H9 (cell line): ENCODE measurements at regions not wholly inside any gene's neighbourhood (a gene's known extent, or its start where the extent isn't known, plus 50 kb on each side); places are given as distances from the start of the nearest gene placed in this dataset.

ENCODE experiments used
- DNase-seq: peaks from one replicate; pipeline ENCODE4 v3.0.0-alpha.2; 2017
- H2AFZ ChIP-seq: one replicate; pipeline ENCODE4 v1.6.1; 2013; ENCODE audit warnings: mild to moderate bottlenecking, low read length, control low read depth, moderate library complexity
- H2AK5ac ChIP-seq: 2 replicates; pipeline ENCODE4 v1.6.1; 2013; ENCODE audit warnings: low read length, control low read depth, mixed read lengths; ENCODE audit not compliant: insufficient read length
- H2BK120ac ChIP-seq: one replicate; pipeline ENCODE4 v1.6.1; 2013; ENCODE audit warnings: low read depth, mild to moderate bottlenecking, low read length, control low read depth, inconsistent platforms; ENCODE audit not compliant: poor library complexity, severe bottlenecking
- H2BK12ac ChIP-seq: 2 replicates; pipeline ENCODE4 v1.6.1; 2013; ENCODE audit warnings: low read length, control low read depth, mixed read lengths, low read depth; ENCODE audit not compliant: insufficient read length
- H2BK15ac ChIP-seq: 2 replicates; pipeline ENCODE4 v1.6.1; 2013; ENCODE audit warnings: low read depth, low read length, control low read depth
- H2BK20ac ChIP-seq: one replicate; pipeline ENCODE4 v1.6.1; 2013; ENCODE audit warnings: low read depth, mild to moderate bottlenecking, low read length, control low read depth, inconsistent platforms; ENCODE audit not compliant: poor library complexity, severe bottlenecking
- H2BK5ac ChIP-seq: 2 replicates; pipeline ENCODE4 v1.6.1; 2013; ENCODE audit warnings: low read length, control low read depth, mixed read lengths; ENCODE audit not compliant: insufficient read length
- H3K14ac ChIP-seq: 2 replicates; pipeline ENCODE4 v1.6.1; 2013; ENCODE audit warnings: low read length, control low read depth; ENCODE audit not compliant: insufficient read depth
- H3K18ac ChIP-seq: 2 replicates; pipeline ENCODE4 v1.6.1; 2013; ENCODE audit warnings: low read depth, mild to moderate bottlenecking, mixed read lengths, low read length, control low read depth; ENCODE audit not compliant: insufficient read length
- H3K23ac ChIP-seq: 2 replicates; pipeline ENCODE4 v1.6.1; 2013; ENCODE audit warnings: low read length, control low read depth, mixed read lengths, low read depth; ENCODE audit not compliant: insufficient read length
- H3K23me2 ChIP-seq: 2 replicates; pipeline ENCODE4 v1.6.1; 2013; ENCODE audit warnings: low read depth, mild to moderate bottlenecking, mixed read lengths, low read length, control low read depth; ENCODE audit not compliant: insufficient read length, poor library complexity, severe bottlenecking
- H3K27ac ChIP-seq: 2 replicates; pipeline ENCODE4 v1.5.1; 2013; ENCODE audit warnings: low read length, control low read depth, mixed read lengths, low read depth; ENCODE audit not compliant: insufficient read length
- H3K27me3 ChIP-seq: 2 replicates; pipeline ENCODE4 v1.6.1; 2013; ENCODE audit warnings: low read length, control low read depth, inconsistent platforms; ENCODE audit not compliant: insufficient read depth
- H3K4ac ChIP-seq: 2 replicates; pipeline ENCODE4 v1.6.1; 2013; ENCODE audit warnings: low read depth, mild to moderate bottlenecking, control low read depth, inconsistent platforms, low read length, moderate library complexity
- H3K4me1 ChIP-seq: 2 replicates; pipeline ENCODE4 v1.6.1; 2013; ENCODE audit warnings: low read length, control low read depth, inconsistent platforms; ENCODE audit not compliant: insufficient read depth
- H3K4me2 ChIP-seq: 2 replicates; pipeline ENCODE4 v1.6.1; 2013; ENCODE audit warnings: low read length, control low read depth, mixed read lengths; ENCODE audit not compliant: insufficient read length, insufficient read depth
- H3K56ac ChIP-seq: 2 replicates; pipeline ENCODE4 v1.6.1; 2013; ENCODE audit warnings: low read depth, mild to moderate bottlenecking, mixed read lengths, low read length, control low read depth; ENCODE audit not compliant: insufficient read length
- H3K79me1 ChIP-seq: 2 replicates; pipeline ENCODE4 v1.6.1; 2013; ENCODE audit warnings: low read depth, mild to moderate bottlenecking, moderate library complexity, low read length, control low read depth, inconsistent platforms; ENCODE audit not compliant: insufficient read depth, poor library complexity, severe bottlenecking
- H3K79me2 ChIP-seq: 2 replicates; pipeline ENCODE4 v1.6.1; 2013; ENCODE audit warnings: low read length, control low read depth, inconsistent platforms; ENCODE audit not compliant: insufficient read depth
- H3K9ac ChIP-seq: 2 replicates; pipeline ENCODE4 v1.6.1; 2013; ENCODE audit warnings: low read length, control low read depth, mixed read lengths; ENCODE audit not compliant: insufficient read length; ENCODE audit errors: extremely low read depth
- H3K9me3 ChIP-seq: one replicate; pipeline ENCODE4 v1.6.1; 2013; ENCODE audit warnings: low read depth, low read length, inconsistent platforms; ENCODE audit not compliant: control insufficient read depth
- H3T11ph ChIP-seq: one replicate; pipeline ENCODE4 v1.6.1; 2013; ENCODE audit warnings: mild to moderate bottlenecking, low read length, control low read depth, inconsistent platforms
- H4K20me1 ChIP-seq: one replicate; pipeline ENCODE4 v1.6.1; 2013; ENCODE audit not compliant: control insufficient read depth, insufficient read length, insufficient read depth
- H4K5ac ChIP-seq: 2 replicates; pipeline ENCODE4 v1.6.1; 2013; ENCODE audit warnings: low read depth, mild to moderate bottlenecking, mixed read lengths, low read length, control low read depth; ENCODE audit not compliant: insufficient read length
- H4K8ac ChIP-seq: replicated peaks from 2 replicates; pipeline ENCODE4 v1.6.1; 2013; ENCODE audit warnings: low read length, control low read depth, mixed read lengths, low read depth; ENCODE audit not compliant: insufficient read length
- H4K91ac ChIP-seq: 2 replicates; pipeline ENCODE4 v1.6.1; 2013; ENCODE audit warnings: low read depth, mild to moderate bottlenecking, moderate library complexity, mixed read lengths, low read length, control low read depth; ENCODE audit not compliant: insufficient read length
- H3K27ac Mint-ChIP-seq, 3 experiments: 2 replicates in 2 of 3; 3 replicates in 1 of 3; pipeline ENCODE4 v1.8.0; 2020 to 2021; ENCODE audit warnings: mixed read lengths in 3 of 3, mild to moderate bottlenecking in 1 of 3, moderate library complexity in 1 of 3
- H3K27me3 Mint-ChIP-seq: 2 replicates; pipeline ENCODE4 v1.8.0; 2021; ENCODE audit warnings: low read depth, mild to moderate bottlenecking, moderate library complexity, mixed read lengths
- H3K36me3 Mint-ChIP-seq, 3 experiments: 2 replicates in 2 of 3; 3 replicates in 1 of 3; pipeline ENCODE4 v1.8.0; 2020 to 2021; ENCODE audit warnings: low read depth in 3 of 3, mixed read lengths in 3 of 3; ENCODE audit not compliant: insufficient read depth in 1 of 3
- H3K4me1 Mint-ChIP-seq, 2 experiments: 2 replicates each; pipeline ENCODE4 v1.8.0; 2020; ENCODE audit warnings: mixed read lengths in 2 of 2
- H3K4me3 Mint-ChIP-seq, 2 experiments: 2 replicates in 1 of 2; 3 replicates in 1 of 2; pipeline ENCODE4 v1.8.0; 2020 to 2021; ENCODE audit warnings: mild to moderate bottlenecking in 2 of 2, mixed read lengths in 2 of 2, moderate library complexity in 1 of 2
- H3K9me3 Mint-ChIP-seq, 2 experiments: 2 replicates in 1 of 2; 3 replicates in 1 of 2; pipeline ENCODE4 v1.8.0; 2020; ENCODE audit warnings: mild to moderate bottlenecking in 2 of 2, mixed read lengths in 2 of 2, moderate library complexity in 1 of 2
- WGBS: extraction: QIAGEN DNeasy Blood & Tissue Kit; methylation state at CpG from one replicate; pipeline ENCODE4 v1.1.7; 2013; ENCODE audit warnings: missing lambda C conversion rate, low lambda C conversion rate, mixed read lengths; ENCODE audit not compliant: insufficient read length; ENCODE audit errors: extremely low coverage; 5-methylcytosine and 5-hydroxymethylcytosine counted together
- TF ChIP-seq, protein P1 (sequence below): fragments of 200-600 bp; sonication (generic); conservative IDR thresholded peaks from 3 replicates; pipeline ENCODE4 v1.8.0; 2021; ENCODE audit warnings: antibody characterized with exemption, mild to moderate bottlenecking

- Histone ChIP-seq H2BK20ac (no peak overlapping the region), H3K4me1 (peaks cover 3% of the 10 kb centered on the region; the same call in 1 of the 2 replicates), H3K4me2 (no peak overlapping the region), H4K91ac (no peak overlapping the region), H4K20me1 (no peaks in the 10 kb centered on the region), H3K79me2 (no peaks in the 10 kb centered on the region), H3K4ac (no peak overlapping the region), H2AK5ac (no peak overlapping the region), H3K9ac (no peak overlapping the region), H3K79me1 (no peaks in the 10 kb centered on the region), H3T11ph (no peak overlapping the region), H3K23ac (no peak overlapping the region), H2BK5ac (no peak overlapping the region), H2BK12ac (no peak overlapping the region), H3K23me2 (no peaks in the 10 kb centered on the region), H3K18ac (no peak overlapping the region), H3K9me3 (no peaks in the 10 kb centered on the region), H4K5ac (no peak overlapping the region), H2AFZ (no peak overlapping the region), H3K56ac (no peak overlapping the region), H2BK120ac (no peak overlapping the region), H2BK15ac (no peak overlapping the region), H3K14ac (no peak overlapping the region), H3K27me3 (no peaks in the 10 kb centered on the region), H4K8ac (no peak overlapping the region), H3K27ac (no peak overlapping the region)
- peaks cover 6 to 9% of the 10 kb centered on the region in 2 experiments for H3K4me1 Mint-ChIP-seq
- no peak for DNase-seq
- no peaks in the 10 kb centered on the region for H3K27me3 Mint-ChIP-seq
- TF ChIP-seq, protein P1, sequence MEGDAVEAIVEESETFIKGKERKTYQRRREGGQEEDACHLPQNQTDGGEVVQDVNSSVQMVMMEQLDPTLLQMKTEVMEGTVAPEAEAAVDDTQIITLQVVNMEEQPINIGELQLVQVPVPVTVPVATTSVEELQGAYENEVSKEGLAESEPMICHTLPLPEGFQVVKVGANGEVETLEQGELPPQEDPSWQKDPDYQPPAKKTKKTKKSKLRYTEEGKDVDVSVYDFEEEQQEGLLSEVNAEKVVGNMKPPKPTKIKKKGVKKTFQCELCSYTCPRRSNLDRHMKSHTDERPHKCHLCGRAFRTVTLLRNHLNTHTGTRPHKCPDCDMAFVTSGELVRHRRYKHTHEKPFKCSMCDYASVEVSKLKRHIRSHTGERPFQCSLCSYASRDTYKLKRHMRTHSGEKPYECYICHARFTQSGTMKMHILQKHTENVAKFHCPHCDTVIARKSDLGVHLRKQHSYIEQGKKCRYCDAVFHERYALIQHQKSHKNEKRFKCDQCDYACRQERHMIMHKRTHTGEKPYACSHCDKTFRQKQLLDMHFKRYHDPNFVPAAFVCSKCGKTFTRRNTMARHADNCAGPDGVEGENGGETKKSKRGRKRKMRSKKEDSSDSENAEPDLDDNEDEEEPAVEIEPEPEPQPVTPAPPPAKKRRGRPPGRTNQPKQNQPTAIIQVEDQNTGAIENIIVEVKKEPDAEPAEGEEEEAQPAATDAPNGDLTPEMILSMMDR: no peak
- no peaks in the 10 kb centered on the region for H3K36me3 Mint-ChIP-seq
- WGBS: no CpG with 5 or more reads among the region's 3 CpGs
- H3K4me3 Mint-ChIP-seq: no peak overlapping the region
- peaks cover 0 to 2% of the 10 kb centered on the region in 2 experiments; a peak in 1 of 5 replicates for H3K9me3 Mint-ChIP-seq
- H3K27ac Mint-ChIP-seq: no peak overlapping the region
These were observed 1057.2 kb upstream of the TMEFF2 start for GRCh38 chr2:193251909-193252308.
